GM21786 (cell line): ENCODE measurements at regions not wholly inside any gene's neighbourhood (a gene's known extent, or its start where the extent isn't known, plus 50 kb on each side); places are given as distances from the start of the nearest gene placed in this dataset.

ENCODE experiments used
- ATAC-seq: cut with Tn5 transposase; IDR thresholded peaks from one replicate; pipeline ENCODE4 v1.9.1; 2021; ENCODE audit not compliant: unreplicated experiment

- no peak for ATAC-seq
Observed at GRCh38 chr9:26191711-26192110, 513.5 kb upstream of the TUSC1 start.

- ATAC-seq, result no peak
Observed at GRCh38 chr9:26181836-26182235, 503.6 kb upstream of the TUSC1 start.

GRCh38 chr9:26176628-26177027 lies 498.4 kb upstream of the TUSC1 start:
- no peak for ATAC-seq

GRCh38 chr9:26175264-26175663 lies 497.0 kb upstream of the TUSC1 start:
- no peak for ATAC-seq

GRCh38 chr9:26172301-26172700 lies 494.1 kb upstream of the TUSC1 start:
- ATAC-seq, result no peak

GRCh38 chr9:26171691-26172090 lies 493.4 kb upstream of the TUSC1 start:
- no peak for ATAC-seq

GRCh38 chr9:26170190-26170589 lies 491.9 kb upstream of the TUSC1 start:
- no peak for ATAC-seq

GRCh38 chr9:26169708-26170107 lies 491.5 kb upstream of the TUSC1 start:
- no peak for ATAC-seq

GRCh38 chr9:26166537-26166936 lies 488.3 kb upstream of the TUSC1 start:
- no peak for ATAC-seq

GRCh38 chr9:26165426-26165825 lies 487.2 kb upstream of the TUSC1 start:
- no peak for ATAC-seq

GRCh38 chr9:26163931-26164330 lies 485.7 kb upstream of the TUSC1 start:
- no peak for ATAC-seq

- no peak for ATAC-seq
Observed at GRCh38 chr9:26159575-26160392, 481.5 kb upstream of the TUSC1 start.

GRCh38 chr9:26158631-26159150 lies 480.4 kb upstream of the TUSC1 start:
- ATAC-seq, result no peak

- ATAC-seq, result peak; percentile 80
Observed at GRCh38 chr9:26157411-26157810, 479.2 kb upstream of the TUSC1 start.

GRCh38 chr9:26152350-26152749 lies 474.1 kb upstream of the TUSC1 start:
- ATAC-seq, result no peak

GRCh38 chr9:26148128-26148527 lies 469.9 kb upstream of the TUSC1 start:
- ATAC-seq, result no peak

GRCh38 chr9:26145938-26146337 lies 467.7 kb upstream of the TUSC1 start:
- ATAC-seq, result no peak

GRCh38 chr9:26142631-26143030 lies 464.4 kb upstream of the TUSC1 start:
- ATAC-seq, result no peak

GRCh38 chr9:26142201-26142600 lies 464.0 kb upstream of the TUSC1 start:
- no peak for ATAC-seq

- ATAC-seq, result no peak
Observed at GRCh38 chr9:26133537-26133936, 455.3 kb upstream of the TUSC1 start.

GRCh38 chr9:26132746-26133312 lies 454.6 kb upstream of the TUSC1 start:
- ATAC-seq, result no peak

GRCh38 chr9:26131886-26132285 lies 453.6 kb upstream of the TUSC1 start:
- ATAC-seq, result no peak
